GM19397 (cell line): ENCODE measurements at regions not wholly inside any gene's neighbourhood (a gene's known extent, or its start where the extent isn't known, plus 50 kb on each side); places are given as distances from the start of the nearest gene placed in this dataset.
"Not testable (repeated sequence)": the region's sequence is repeated elsewhere in the genome, so short reads cannot be mapped to it uniquely, and the experiment has no call there.

Experiments used
- ATAC-seq: cut with Tn5 transposase; IDR thresholded peaks from one replicate; pipeline ENCODE4 v1.9.1; 2021; ENCODE audit warnings: mild to moderate bottlenecking, moderate library complexity; ENCODE audit not compliant: unreplicated experiment

DNA sequence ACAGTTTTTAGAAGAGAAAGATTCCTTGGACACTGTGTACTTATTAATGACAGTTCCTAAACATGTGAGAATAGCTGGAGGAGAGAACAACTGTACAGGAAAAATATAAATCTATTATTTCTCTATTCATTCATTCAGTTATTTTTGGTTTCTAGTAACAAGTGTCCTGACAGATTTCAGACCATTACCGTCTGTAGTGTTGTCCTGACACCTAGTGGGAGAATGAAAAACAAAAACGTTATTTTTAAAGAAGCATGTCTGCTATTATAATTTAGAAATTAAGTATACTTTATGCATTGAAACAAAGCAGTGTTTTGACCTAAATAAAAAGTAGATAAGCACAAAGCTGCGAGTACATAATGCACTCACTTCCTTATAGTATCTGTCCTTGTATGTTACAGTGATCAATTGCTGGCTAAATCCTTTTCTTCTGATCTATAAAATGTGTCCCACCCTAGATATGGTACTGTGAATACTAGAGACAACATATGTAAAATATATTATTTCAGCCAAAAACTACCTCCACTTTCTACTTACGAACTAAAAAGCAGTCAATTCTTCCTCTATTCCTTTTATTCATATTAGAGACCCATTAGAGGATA lies 575.6 kb downstream of the ARL4A start:
- no peak for ATAC-seq

DNA sequence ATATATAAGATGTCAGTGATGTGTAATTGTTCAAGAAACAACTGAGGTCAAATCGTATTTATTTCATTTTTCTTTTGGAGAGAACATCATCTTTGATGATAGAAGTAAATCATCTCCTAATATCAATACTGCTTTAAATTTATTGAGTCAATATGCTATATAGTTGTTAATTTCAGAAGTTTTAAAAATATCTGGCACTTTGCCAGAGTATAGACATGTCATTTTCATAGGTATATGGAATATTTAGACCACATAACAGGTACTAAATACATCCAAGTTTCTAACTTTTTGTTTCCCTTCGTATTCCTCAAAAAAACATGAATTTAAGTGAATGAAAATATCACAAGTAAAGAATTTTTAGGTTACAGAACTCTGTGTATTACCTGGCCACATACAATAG lies 577.8 kb downstream of the ARL4A start:
- ATAC-seq = no peak

DNA sequence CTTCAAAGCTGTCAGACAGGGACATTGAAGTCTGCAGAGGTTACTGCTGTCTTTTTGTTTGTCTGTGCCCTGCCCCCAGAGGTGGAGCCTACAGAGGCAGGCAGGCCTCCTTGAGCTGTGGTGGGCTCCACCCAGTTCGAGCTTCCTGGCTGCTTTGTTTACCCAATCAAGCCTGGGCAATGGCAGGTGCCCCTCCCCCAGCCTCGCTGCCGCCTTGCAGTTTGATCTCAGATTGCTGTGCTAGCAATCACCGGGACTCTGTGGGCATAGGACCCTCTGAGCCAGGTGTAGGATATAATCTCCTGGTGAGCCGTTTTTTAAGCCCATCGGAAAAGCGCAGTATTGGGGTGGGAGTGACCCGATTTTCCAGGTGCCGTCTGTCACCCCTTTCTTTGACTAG lies 586.8 kb downstream of the ARL4A start:
- not testable (repeated sequence) for ATAC-seq

DNA sequence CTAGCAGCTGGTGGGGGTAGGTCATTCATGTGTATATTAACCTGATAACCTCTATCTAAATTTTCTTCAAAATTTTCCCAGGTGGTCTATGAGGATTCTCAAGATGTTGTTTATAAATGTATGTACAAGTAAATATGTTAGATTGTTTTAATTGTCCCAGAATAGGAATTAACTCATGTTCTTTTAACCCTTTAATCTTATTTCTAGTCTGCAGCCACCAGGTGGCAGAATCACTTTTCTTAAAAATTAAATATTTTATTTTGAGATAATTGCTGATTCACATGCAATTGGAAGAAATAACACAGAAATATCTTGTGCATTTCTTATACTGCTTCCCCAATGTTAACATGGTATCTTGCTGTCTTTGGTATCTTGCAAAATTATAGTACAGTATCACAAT lies 589.5 kb downstream of the ARL4A start:
- ATAC-seq = no peak

DNA sequence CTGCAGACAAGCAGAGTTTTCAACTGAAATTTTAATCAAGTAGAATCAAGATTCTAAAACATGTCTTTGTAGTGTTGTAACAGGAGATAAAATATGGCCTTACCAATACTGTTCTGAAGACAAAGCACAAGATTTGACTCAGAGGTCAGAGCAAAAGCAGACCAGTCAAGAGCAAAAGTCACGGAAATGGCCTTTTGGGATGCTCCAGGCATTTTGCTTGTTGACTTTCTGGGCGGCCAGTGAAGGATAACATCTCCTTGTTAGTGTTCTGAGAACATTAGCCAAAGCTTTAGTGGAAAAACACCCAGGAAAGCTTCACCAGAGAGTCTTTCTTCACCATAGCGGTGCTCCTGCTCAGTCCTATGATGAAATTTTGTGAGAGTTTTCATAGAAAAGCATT lies 590.6 kb downstream of the ARL4A start:
- no peak for ATAC-seq

DNA sequence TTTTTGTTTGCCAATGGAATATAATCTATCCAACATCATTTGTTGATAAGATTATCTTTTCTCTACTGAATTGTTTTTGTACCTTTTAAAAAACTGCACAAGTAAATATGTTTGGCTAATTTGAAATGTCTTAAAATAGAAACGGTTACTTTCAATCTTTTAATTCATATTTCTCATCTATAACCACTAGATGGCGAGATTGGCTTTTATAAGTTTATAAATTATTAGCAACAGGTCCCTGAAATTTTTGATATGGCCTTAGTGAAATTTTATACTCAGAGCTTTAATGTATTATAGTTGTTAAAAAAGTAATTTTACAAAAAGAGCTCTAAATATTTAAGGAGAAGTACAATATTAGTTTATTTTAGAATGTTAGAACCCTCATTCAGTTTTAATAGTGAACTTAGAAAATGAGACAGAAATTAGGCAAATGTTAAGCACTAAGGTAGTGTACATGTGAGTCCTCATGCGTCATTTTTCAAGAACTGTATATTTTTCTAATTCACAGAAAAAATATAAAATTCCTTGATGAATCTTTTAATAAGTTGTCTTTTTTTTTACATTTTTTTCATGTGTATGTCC lies 592.5 kb downstream of the ARL4A start:
- ATAC-seq = no peak

DNA sequence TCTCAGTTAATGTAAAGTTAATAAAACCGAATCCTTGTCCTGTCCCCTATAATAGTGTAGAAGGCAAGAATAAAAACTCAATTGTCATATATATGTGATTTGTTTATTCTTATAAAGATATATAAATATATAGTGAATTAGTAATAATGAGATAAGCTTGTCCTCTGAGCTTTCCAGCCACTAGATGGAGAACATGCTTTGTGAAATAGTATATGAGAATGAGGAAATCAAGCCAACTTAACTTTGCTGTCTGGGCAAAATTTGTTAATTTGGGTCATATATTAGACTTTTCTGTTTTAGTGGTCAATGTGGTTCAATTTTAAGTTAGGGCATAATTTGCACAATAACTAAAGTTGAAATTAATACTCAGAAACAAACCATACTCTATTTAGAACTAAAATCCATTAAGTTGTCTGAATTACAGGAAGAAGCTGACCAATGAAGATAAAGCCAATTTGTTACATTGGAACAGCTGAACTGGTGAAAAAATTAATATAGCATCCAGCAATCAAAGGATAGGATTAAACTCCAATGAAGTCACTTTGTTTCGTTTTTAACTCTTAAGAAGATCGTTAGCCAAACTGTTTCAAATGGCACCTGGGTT lies 595.0 kb downstream of the ARL4A start:
- ATAC-seq = no peak

DNA sequence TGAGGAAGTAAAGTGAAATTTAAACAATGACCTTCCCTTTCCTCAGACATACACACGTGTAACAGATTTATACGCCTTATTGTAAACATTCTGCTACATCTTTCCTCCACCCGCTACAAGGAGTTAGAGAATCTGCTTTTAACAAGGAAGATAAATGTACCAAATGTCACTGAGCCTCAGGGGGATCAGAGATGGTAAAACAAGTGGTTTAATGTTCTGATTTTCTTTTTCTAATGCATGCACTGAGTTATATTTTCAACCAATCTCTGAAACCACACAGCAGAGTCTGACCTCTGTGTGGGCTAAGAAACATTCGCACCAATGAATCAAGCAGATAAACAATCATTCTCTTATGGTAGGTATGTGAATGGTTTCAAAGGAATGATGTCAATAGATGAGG lies 599.5 kb downstream of the ARL4A start:
- no peak for ATAC-seq

DNA sequence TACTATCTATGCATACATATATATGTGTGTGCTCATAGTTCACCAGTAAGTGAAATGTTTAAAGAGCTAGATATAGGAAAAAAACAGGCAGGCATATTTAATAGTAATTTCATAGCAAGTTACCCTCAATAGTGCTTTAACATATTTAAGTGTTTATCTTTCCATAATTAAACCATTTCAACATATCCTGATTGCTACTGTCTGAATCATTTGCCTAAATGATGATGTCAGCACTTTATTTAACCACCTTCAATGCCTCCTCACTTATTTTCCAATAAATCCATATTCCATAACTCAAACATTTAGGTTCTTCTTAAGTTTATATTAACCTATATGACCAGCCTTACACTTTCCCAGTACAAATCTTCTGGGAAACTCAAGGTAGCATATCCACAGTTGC lies 601.1 kb downstream of the ARL4A start:
- no peak for ATAC-seq

DNA sequence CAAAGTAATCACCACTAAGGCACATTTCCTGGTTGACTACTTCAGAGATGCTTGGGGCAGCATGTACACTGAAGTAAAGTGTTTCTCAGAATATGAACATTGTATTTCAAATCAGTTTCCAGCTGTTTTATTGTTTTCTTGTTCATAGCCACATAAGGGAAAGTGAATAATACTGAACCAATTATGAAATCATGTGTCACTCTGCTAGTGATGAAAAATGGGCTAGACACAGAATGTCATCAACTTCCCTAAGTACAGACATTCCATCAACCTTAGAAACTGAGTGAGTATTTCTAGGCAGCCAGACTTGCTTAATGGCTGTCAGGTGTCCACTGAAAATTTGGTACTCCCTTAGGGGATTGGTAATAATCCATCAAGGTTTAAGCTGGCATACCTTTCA lies 603.5 kb downstream of the ARL4A start:
- ATAC-seq = no peak

DNA sequence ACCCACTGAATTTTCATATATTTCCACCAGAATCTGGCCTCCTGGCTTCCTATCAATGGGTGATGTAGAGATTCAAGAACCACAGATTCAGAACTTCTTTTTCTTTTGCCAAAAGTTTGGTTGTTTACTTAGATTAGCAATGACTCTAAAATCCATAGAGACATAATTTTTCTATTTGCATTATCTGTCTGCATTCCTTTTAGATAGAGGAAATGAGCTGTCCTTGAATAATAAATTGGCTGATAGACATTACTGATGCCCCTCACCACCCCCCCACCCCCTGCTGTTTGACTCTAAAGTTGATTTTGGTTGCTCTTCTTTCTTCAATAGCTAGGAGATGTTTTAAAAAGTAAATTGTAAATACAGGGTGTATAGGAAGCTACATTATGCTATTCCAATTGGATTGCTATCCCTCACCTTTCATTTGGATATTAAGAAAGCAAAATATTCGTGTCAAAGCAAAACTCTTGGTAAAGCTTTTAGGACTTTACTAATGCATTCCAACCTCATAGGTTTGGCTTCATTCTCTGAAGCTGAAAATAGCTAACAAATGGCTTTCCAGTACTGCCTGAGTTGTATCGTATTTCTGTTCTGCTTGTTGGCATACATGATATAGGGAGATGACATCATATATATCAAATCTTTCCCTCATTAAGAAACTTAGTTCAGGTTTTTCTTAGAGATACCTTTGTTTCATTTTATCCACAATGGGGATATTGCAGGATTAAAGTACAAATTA lies 606.0 kb downstream of the ARL4A start:
- no peak for ATAC-seq

DNA sequence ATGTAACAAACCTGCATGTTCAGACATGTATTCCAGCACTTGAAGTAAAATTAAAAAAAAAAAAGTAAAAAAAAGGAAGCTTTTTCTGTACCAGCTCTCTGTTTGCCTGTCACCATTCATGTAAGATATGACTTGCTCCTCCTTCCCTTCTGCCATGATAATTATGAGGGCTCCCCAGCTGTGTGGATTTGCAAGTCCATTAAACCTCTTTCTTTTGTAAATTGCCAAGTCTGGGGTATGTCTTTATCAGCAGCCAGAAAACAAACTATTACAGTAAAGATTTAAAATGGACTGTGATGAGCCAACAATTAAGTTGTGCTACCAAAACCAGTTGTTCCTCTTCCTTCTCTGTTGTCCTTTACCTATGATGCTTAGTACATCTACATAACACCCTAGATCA lies 619.6 kb downstream of the ARL4A start:
- ATAC-seq = no peak

DNA sequence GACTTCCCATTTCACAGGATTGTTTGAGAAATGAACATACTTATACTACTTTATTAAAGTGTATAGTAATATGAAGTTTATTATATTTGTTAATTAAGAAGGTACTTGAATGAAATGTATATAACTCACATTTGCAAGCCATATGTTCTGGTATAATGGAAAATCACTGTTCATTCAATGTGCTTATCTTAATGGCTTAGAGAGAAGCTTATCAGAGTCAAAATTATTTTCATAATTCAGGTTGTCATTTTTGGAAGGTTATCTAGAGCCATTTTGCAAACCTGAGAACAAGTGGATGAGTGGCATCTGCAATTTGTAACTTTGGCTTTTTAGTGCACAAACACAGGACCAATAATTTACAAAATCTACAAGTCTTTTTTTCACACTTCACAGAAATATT lies 621.0 kb downstream of the ARL4A start:
- ATAC-seq = no peak

DNA sequence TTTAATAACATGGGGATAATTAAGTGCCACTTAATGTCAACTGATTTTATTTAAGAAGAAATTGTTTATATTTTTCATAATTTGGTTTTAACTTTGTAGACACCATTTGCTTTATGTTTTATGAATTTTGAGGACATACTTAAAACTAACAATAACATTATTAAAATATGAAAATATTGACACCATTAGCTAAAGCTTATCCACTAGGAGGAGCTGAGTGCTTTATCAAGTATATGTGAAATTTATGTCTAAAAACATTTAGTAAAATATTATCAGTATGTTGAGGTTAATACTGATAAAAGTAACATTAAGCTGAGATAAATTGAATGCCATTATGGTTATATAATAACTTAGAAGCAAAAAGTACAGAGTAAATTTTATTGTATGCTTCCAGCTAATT lies 622.1 kb downstream of the ARL4A start:
- no peak for ATAC-seq

DNA sequence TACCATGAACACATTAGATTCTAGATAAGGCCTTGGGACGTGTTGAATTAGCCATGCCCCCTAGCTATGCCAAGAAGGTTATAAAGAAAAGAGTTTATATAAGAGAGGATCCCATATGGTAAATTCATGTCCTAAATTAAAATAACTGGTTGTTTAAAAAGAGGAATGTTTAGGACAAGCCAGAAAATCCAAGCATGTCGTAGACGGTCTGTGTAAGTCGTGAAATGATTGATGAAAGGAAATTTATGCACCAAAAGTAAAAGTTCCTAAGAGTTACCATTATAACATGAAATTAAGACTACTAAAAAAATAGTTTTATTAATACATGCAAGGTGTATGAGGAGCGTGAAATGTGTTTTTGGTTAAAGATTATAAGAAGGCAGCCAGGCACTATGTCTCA lies 624.9 kb downstream of the ARL4A start:
- no peak for ATAC-seq

DNA sequence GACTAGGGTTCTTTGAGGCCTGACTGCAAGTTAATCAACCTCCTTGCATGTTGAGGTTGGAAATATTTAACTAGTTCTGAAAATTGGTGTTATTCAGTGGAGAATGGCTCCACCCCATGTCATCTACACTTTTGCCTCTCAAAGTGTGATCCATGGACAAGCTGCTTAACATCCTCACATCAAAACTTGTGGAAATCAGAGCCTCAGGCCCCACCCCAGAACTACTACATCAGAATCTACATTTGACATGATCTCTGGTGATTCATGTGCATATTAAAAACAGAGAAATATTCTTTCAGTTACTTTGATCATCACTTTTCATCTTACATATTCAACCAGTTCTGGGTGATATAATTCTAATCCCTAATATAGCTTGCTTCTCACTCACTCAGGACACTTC lies 632.9 kb downstream of the ARL4A start:
- ATAC-seq = no peak

DNA sequence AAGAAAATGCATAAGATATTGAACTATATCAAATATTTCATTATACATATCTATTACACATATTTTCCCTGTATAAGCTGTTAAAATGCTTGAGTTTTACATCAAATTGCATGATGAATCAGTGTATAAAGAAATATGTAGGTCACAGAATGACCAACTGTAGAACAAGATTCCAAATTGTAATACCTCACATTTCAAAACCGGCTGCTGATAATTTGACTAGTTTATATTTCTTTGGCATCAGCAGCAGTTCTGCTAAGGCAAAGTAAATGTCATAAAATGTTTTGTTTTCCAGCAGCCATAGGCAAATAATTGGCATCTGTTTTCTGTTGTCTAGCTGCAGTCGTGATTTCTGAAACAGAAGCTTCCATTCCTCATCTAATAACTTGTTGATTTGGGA lies 633.9 kb downstream of the ARL4A start:
- ATAC-seq = no peak

DNA sequence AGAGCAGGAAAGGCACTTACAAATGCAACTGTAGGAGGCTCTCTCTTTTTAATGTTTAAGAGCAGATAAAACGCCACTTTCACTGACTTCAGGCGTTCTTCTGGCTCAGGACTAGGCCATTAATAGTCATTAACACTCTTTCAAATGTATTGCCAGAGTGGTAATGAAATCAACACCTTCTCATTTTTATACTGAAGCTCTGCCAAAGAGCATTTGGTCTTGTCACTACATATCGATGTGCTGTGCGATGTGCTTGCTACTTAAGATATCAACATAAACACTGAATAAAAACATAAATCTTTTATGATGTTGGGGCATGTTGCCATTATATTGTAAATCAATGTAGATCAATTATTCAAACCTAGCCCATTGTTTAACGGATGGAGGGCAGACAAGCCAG lies 634.7 kb downstream of the ARL4A start:
- no peak for ATAC-seq

DNA sequence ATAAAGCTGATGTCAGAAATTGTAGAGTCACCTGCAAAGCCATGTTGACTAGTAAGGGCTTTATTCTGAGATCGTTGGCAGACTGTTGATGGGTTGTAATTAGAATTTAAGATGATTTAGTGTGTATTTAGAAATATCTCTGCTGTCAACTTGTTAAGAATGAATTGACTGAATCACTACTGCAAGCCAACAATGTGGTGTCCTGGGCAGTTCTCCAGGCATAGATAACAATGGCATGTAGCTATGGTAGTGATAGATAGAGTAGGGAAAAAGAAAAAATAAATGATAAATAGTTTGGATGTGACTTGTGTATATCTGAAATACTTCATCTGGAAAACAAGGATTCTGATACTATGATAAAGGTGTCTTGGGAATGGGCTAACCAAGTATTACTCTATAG lies 640.2 kb downstream of the ARL4A start:
- no peak for ATAC-seq

DNA sequence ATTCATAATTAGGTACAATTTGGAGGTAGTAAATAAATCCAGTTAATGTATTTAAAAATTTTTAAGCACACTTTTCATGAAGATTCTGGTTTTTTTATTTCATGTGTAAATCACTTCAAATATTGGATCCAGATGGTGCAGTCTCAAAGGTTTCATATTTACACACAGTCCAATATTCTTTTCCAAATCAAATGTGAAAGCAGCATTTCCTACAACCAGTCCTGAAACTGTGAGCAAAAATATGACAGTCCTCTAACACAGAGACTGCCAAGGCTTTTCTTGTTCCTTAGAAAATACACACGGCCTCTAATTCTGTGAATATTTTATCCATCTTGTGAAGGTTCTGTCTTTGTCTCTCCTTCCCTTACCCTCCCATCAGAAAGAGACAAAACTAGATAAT lies 645.9 kb downstream of the ARL4A start:
- no peak for ATAC-seq

DNA sequence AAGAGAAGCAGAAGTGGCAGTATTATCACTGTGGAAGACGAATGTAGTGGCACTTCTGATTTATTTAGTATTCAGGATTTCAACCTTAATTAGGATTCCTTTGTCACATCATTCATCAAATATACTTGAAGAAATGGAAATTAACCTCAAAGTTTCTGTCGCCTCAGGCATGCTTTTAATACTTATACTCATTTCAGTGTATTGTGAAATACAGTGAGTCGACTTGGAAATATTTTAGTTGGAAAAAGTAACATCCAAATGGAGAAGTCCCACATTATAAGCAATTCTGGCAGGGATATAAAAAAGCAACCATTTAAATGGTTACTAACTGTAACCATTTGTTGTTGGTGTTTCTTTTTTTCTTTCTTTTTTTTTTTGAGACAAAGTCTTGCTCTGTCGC lies 648.8 kb downstream of the ARL4A start:
- no peak for ATAC-seq

DNA sequence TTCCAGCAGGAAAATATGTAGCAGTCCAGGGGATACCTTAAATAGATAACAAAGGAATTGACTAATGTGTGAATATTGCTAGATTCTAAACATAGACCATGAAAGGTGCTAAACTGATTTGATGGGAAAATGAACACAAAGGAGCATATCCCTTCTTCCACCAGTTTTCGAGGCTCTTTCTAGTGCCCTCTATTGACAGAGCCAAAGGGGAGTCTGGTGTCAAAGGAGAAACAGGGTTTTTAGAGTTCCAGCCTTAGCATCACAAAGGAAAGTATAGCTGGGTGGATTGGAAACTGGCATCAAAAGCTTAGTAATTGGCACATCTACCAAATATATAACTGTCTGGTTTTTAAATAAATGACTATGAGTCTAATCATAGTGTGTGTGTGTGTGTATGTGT lies 636.8 kb downstream of the ETV1 start:
- ATAC-seq = no peak
